Natural killer cell treated with Interleukin-12 subunit alpha and Interleukin-12 subunit beta and Interleukin-15 and Interleukin-18, amount 100 ng/mL, for 72 hours (primary cell): ENCODE measurements at regions not wholly inside any gene's neighbourhood (a gene's known extent, or its start where the extent isn't known, plus 50 kb on each side); places are given as distances from the start of the nearest gene placed in this dataset.

Experiments
- ATAC-seq, 2 donors: fragments of 150-1000 bp; cut with Tn5 transposase in 1 of 2; sonication (Bioruptor Pico), chemical (Tn5 transposase) in 1 of 2; 2 replicates each; pipeline ENCODE4 v1.10.0; 2021
- DNase-seq: peaks from one replicate; pipeline ENCODE4 v3.0.0; 2022; ENCODE audit warnings: low spot score
- H3K27ac Mint-ChIP-seq, 2 donors: 1 replicate in 1 of 2; 2 replicates in 1 of 2; pipeline ENCODE4 v1.8.0; 2022; ENCODE audit warnings: mixed read lengths in 2 of 2, mild to moderate bottlenecking in 1 of 2, moderate library complexity in 1 of 2
- H3K27me3 Mint-ChIP-seq, 2 donors: 1 replicate in 1 of 2; 2 replicates in 1 of 2; pipeline ENCODE4 v1.8.0; 2022; ENCODE audit warnings: mixed read lengths in 2 of 2
- H3K36me3 Mint-ChIP-seq: one replicate; pipeline ENCODE4 v1.8.0; 2022; ENCODE audit warnings: mixed read lengths
- H3K4me1 Mint-ChIP-seq, 2 donors: 1 replicate in 1 of 2; 2 replicates in 1 of 2; pipeline ENCODE4 v1.8.0; 2022; ENCODE audit warnings: low read depth in 2 of 2, mixed read lengths in 2 of 2, mild to moderate bottlenecking in 1 of 2
- H3K4me3 Mint-ChIP-seq: one replicate; pipeline ENCODE4 v1.8.0; 2022; ENCODE audit warnings: mixed read lengths
- H3K9me3 Mint-ChIP-seq: 2 replicates; pipeline ENCODE4 v1.8.0; 2022; ENCODE audit warnings: mixed read lengths

DNA sequence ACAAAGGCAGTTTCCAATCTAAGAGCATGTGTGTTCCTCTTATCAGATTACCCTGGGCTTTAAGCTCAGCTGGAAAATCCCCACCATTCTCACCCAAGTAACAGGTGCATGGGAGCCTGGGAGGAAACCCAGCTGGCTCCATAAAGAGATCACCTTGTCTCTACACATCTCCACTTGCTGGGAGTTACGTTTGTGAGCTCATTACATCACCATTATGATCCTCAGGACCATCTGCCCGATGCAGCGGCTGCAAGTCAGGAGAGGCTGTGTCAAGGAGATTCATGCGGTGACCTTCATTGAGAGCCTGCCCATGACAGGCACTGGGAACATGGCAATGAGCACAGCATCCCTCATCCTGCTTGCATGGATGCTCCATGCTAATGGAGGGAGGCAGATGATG is 618.0 kb downstream of the NPHP4 start:
- no peak for ATAC-seq
- Mint-ChIP-seq H3K4me1 (peaks cover 5 to 9% of the 10 kb centered on the region in 2 donors), H3K27me3 (peaks cover 0 to 13% of the 10 kb centered on the region in 2 donors), H3K9me3 (no peaks in the 10 kb centered on the region), H3K27ac (no peak overlapping the region), H3K4me3 (no peak overlapping the region), H3K36me3 (no peaks in the 10 kb centered on the region)
- no peak for DNase-seq

DNA sequence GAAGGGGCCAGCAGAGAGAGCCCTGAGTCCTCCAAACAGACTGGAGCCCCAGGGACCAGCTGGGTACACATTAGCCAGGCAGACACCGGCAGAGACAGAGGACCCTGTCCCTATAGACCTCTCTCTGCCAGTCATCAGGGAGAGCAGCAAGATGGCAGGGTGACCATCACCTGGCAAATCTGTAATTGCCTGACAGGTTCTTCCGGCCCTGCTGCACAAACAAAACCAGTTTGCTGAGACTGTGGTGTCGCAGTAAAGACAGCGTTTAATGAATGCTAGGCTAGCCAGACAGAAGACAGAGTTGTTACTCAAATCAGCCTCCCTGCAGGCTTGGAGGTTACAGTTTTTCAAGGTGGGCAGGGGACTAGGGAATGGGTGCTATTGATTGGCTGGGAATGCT is 618.9 kb downstream of the NPHP4 start:
- Mint-ChIP-seq H3K9me3 (no peaks in the 10 kb centered on the region), H3K4me3 (no peak overlapping the region), H3K27ac (no peak overlapping the region), H3K27me3 (peaks cover 0 to 10% of the 10 kb centered on the region in 2 donors), H3K36me3 (no peaks in the 10 kb centered on the region), H3K4me1 (peaks cover 5 to 9% of the 10 kb centered on the region in 2 donors)
- DNase-seq (no peak), ATAC-seq (no peak)

DNA sequence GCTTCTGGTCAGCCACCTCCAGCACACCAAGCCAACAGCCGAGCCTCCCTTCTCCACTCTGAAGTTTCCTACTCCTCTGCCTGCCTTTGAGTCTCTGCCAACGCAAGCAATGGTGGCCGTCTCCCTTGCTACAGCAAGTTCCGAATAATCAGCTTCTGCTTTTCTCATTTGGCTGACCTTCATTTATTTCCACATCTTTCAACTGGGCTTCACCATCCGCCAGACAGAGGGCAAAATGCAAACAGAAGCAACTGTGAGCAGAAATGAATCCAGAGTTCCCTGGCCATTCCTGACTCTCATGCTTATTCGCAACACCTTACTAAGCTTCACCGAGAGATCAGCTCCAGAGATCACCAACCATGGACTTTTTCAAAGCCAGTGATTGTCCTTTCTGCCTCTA is 621.0 kb downstream of the NPHP4 start:
- Mint-ChIP-seq H3K36me3 (no peaks in the 10 kb centered on the region), H3K4me3 (no peak overlapping the region), H3K27ac (no peak overlapping the region), H3K4me1 (peaks cover 5 to 9% of the 10 kb centered on the region in 2 donors), H3K27me3 (peaks cover 0 to 9% of the 10 kb centered on the region in 2 donors), H3K9me3 (no peaks in the 10 kb centered on the region)
- no peak for DNase-seq
- no peak for ATAC-seq

DNA sequence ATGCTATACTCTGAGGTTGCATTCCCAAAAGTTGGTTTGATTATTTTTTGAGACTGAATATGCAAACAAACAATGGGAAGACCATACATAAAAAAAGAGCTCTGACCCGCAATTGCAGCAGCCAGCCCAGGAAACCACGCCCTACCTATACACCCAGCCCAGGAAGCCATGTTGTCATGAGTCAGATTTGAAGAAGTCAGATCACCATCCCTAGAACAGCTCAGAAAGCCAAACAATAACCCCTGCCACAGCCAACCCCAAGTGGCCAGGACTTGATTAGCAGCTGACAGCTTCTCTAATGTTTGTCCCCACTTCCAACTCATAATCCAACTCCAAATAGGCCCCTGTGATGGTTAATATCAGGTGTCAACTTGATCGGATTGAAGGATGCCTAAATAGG is 621.9 kb downstream of the NPHP4 start:
- Mint-ChIP-seq H3K4me1 (peaks cover 5 to 9% of the 10 kb centered on the region in 2 donors), H3K4me3 (no peak overlapping the region), H3K9me3 (no peaks in the 10 kb centered on the region), H3K27ac (no peak overlapping the region), H3K27me3 (peaks cover 0 to 13% of the 10 kb centered on the region in 2 donors), H3K36me3 (no peaks in the 10 kb centered on the region)
- DNase-seq = no peak
- ATAC-seq = peak in 1 of 2 donors; percentile 60

DNA sequence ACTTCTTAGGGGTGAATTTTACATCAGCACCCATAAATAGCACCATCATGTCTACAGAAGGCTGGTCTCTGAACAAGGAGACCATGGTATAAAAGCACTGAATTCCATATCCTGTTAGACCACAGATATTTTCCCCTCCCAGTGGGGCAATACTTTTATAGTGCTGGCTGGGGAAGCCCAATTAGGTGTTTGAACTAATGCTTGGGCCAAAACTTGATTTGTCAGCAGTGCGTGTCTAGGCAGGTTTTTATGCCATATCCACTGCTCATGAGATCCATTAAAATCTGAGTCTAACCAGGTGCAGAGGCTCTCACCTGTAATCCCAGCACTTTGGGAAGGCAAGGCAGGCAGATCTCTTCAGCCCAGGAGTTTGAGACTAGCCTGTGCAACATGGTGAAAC is 623.0 kb downstream of the NPHP4 start:
- no peak overlapping the region for H3K4me3 Mint-ChIP-seq
- H3K4me1 Mint-ChIP-seq = peaks cover 5 to 9% of the 10 kb centered on the region in 2 donors
- H3K9me3 Mint-ChIP-seq = no peaks in the 10 kb centered on the region
- DNase-seq (no peak), ATAC-seq (no peak)
- no peak overlapping the region for H3K27ac Mint-ChIP-seq
- H3K27me3 Mint-ChIP-seq = peaks cover 11 to 19% of the 10 kb centered on the region in 2 donors
- H3K36me3 Mint-ChIP-seq = no peaks in the 10 kb centered on the region

DNA sequence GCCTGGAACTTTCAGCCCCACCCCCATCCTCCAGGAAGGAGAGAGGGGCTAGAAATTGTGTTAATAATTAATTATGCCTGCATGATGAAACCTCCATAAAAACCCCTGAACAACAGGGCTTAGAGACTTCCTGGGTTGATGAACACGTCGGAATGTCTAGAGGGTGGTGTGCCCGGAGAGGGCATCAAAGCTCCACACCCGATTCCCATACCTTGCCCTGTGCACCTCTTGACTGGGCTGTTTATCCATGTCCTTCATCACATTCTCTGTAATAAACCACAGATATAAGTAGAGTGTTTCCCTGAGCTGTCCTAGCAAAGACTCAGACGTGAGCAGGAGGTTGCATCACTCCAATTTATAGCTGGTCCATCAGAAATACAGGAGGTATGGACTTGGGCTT is 624.0 kb downstream of the NPHP4 start:
- H3K36me3 Mint-ChIP-seq = no peaks in the 10 kb centered on the region
- no peak overlapping the region for H3K27ac Mint-ChIP-seq
- H3K4me1 Mint-ChIP-seq = peaks cover 5 to 9% of the 10 kb centered on the region in 2 donors
- no peaks in the 10 kb centered on the region for H3K9me3 Mint-ChIP-seq
- no peak for ATAC-seq
- peaks cover 11 to 19% of the 10 kb centered on the region in 2 donors for H3K27me3 Mint-ChIP-seq
- DNase-seq = no peak
- H3K4me3 Mint-ChIP-seq = no peak overlapping the region

DNA sequence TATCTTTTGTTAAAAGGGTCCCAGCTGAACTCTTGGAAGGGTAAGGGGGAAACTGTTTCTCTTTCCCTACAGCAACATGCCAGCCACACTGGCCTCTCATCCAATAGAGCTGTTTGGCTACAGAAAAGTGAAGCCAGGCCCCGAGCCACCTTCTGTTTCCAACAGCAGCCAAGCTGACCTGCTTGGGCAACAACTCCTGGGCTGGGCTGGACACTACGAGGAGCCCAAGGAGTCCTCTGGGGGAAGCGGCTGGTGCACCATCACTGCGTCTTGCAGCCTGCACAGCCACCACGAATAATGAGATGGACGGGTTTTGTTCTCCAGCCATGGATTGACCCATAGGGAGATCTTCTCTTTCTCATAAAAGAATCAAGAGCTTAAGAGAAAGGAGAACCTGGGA is 624.9 kb downstream of the NPHP4 start:
- ATAC-seq (no peak), DNase-seq (no peak)
- Mint-ChIP-seq H3K4me1 (peaks cover 5 to 9% of the 10 kb centered on the region in 2 donors), H3K36me3 (no peaks in the 10 kb centered on the region), H3K27ac (no peak overlapping the region), H3K27me3 (peaks cover 11 to 19% of the 10 kb centered on the region in 2 donors), H3K4me3 (no peak overlapping the region), H3K9me3 (no peaks in the 10 kb centered on the region)

DNA sequence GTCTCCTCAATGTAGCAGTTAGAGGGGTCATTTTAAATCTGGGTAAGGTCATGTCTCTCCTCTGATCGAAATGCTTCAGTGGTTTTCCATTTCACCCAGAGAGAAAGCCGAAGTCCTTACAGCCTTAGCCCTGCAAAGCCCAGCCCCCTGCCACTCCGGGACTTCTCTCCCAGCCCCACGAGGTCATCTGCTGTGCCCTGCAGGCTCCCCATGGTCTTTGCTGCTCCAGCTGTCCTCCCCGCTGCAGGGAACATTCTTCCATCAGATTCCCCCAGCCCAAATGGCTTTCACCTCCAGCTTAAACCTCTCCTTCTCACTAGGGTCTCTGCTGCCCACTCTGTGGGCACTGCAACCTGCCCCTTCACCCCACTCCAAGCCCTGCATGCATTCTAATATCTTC is 626.5 kb downstream of the NPHP4 start:
- no peak for ATAC-seq
- no peaks in the 10 kb centered on the region for H3K9me3 Mint-ChIP-seq
- H3K27ac Mint-ChIP-seq = no peak overlapping the region
- no peaks in the 10 kb centered on the region for H3K36me3 Mint-ChIP-seq
- peaks cover 5 to 8% of the 10 kb centered on the region in 2 donors for H3K4me1 Mint-ChIP-seq
- no peak overlapping the region for H3K4me3 Mint-ChIP-seq
- DNase-seq = no peak
- peaks cover 11% of the 10 kb centered on the region in 2 donors for H3K27me3 Mint-ChIP-seq

DNA sequence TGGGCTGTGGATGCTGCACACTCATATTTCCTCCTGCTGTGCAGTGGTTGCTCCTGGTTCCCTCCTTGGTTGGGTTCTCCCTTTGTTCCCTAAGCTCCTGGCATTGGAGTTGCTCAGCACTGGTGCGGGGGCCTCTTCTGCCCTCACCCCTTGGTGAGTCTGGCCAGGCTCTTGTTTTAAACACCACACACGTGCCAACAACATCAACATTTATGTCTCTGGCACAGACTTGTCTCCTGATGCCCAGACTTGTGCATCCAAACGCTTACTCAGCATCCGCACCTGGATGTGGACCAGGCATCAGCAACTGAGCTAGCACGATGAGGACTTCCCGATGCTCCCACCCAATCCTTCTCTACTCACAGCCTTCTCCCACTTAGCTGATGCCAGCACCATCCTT is 627.6 kb downstream of the NPHP4 start:
- Mint-ChIP-seq H3K4me1 (no peaks in the 10 kb centered on the region), H3K27me3 (peaks cover 11% of the 10 kb centered on the region in 2 donors), H3K27ac (no peak overlapping the region), H3K4me3 (no peak overlapping the region), H3K9me3 (no peaks in the 10 kb centered on the region), H3K36me3 (peaks cover 2% of the 10 kb centered on the region)
- DNase-seq (no peak), ATAC-seq (no peak)

DNA sequence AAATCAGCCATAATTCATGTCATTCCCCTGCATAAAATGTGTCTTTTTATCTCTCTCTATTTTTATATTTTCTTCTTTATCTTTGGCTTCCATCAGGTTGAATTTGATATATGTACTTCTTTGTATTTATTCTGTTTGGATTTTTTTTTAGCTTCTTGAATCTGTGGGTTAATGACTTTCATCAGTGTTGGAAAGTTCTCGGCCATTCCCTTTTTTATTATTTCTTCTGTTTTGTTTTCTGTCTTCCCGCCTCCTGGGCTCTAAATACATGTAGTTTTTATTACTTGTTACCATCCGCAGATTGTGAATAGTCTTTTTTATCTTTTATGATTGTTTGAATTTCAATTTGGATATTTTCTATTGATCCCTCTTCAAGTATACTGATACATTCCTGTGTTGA is 637.5 kb downstream of the NPHP4 start:
- Mint-ChIP-seq H3K4me3 (no peak overlapping the region), H3K4me1 (no peaks in the 10 kb centered on the region), H3K27me3 (peaks cover 5 to 24% of the 10 kb centered on the region in 2 donors), H3K27ac (no peak overlapping the region), H3K9me3 (peaks cover 4% of the 10 kb centered on the region), H3K36me3 (peaks cover 7% of the 10 kb centered on the region)
- ATAC-seq = no peak
- DNase-seq = no peak

DNA sequence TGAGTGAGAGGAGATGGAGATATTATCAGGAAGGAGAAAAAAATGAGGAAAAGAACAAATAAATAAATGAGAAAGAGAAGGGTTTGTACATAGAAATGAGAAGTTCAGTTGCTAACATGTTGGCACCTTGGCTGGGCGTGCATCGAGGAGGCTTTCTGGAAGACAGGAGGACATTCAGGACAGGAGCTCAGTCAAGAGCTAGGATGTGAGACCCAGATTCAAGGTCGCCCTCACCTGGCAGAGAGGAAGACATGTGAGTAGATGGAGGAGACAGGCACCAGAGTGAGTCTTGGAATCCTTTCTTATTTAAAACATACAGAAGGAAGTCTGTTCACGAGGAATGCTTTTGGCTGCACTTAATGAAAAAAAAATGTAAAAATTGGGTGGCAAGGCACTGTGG is 640.9 kb downstream of the NPHP4 start:
- ATAC-seq = no peak
- no peak for DNase-seq
- peaks cover 6 to 23% of the 10 kb centered on the region in 2 donors for H3K27me3 Mint-ChIP-seq
- H3K4me1 Mint-ChIP-seq = no peaks in the 10 kb centered on the region
- H3K9me3 Mint-ChIP-seq = peaks cover 4% of the 10 kb centered on the region
- H3K36me3 Mint-ChIP-seq = peaks cover 4% of the 10 kb centered on the region
- no peak overlapping the region for H3K4me3 Mint-ChIP-seq
- no peak overlapping the region for H3K27ac Mint-ChIP-seq

DNA sequence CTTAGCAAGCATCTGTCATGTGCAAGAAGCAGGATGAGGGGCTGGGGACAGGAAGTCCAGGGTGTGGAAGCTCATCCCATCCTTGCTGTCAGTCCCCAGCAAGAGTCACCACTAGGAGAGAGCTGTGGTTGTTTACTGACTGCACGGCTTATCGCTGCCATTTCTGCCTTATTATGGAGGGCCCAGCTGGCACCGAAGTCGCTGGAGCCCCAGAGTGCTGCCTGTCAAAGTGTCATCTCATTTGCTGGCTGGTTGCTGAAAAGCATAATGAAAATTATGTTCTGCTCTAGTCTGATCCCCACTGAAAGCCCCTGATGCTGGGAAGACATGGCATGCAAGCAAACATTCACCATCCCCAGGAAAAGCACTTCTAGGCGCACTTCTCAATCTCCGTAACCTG is 642.7 kb downstream of the NPHP4 start:
- no peak overlapping the region for H3K4me3 Mint-ChIP-seq
- no peak for DNase-seq
- no peaks in the 10 kb centered on the region for H3K4me1 Mint-ChIP-seq
- H3K27me3 Mint-ChIP-seq = peaks cover 3 to 12% of the 10 kb centered on the region in 2 donors
- ATAC-seq = no peak
- no peaks in the 10 kb centered on the region for H3K9me3 Mint-ChIP-seq
- no peak overlapping the region for H3K27ac Mint-ChIP-seq
- H3K36me3 Mint-ChIP-seq = no peaks in the 10 kb centered on the region

DNA sequence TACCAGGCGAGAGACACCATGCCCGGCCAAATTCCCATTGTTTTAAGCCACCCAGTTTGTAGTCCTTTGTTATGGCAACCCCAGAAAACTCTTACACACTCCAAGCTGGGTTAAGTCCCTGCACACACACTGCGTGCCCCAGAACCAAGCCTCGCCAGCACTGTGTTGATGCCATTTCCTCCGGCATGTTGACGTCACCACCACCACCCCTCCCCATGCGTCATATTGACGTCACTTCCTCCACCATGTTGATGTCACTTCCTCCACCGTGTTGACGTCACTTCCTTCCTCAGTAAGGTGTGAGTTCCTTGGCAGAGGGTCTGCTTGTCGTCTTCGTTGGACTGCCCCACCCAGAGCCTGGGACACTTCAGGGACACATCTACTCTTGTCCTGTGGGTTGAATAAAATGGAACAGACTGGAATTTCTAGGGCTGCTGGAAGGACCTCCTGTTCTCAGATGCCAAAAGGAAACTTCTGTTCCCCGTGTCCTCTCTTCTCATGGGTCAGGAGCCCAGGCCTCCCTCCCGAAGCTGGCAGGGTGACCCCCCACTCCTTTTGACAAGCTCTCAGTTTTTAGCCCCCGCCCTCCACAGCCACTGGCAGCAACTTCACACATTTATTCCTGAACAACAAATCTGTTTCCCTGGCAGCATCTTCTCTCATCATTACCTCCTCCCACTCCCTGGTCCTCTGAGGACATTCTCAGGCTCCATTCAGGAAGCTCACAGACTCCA is 643.3 kb downstream of the NPHP4 start:
- Mint-ChIP-seq H3K4me1 (no peaks in the 10 kb centered on the region), H3K9me3 (no peaks in the 10 kb centered on the region), H3K36me3 (no peaks in the 10 kb centered on the region), H3K4me3 (no peak overlapping the region), H3K27me3 (peaks cover 3 to 10% of the 10 kb centered on the region in 2 donors), H3K27ac (no peak overlapping the region)
- no peak for ATAC-seq
- no peak for DNase-seq

DNA sequence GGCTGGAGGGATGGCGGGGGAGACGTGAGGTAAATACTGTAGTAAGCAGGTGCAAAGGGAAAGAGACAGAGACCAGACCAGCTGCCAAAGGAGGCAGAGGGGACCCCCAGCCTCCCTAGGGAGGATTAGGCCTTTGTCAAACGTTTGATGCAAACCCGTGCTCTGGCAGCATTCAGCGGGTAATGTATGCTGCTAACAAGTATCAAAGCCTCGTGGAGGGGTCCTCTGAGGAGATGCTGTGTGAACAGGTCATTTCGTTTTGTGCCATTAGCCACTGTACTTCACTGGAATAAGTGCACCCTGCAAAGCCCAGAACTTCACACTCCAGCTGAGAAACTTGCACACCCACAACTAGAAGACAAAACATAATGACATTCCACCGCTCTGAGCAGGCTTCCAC is 644.5 kb downstream of the NPHP4 start:
- H3K27me3 Mint-ChIP-seq = peaks cover 3 to 5% of the 10 kb centered on the region in 2 donors
- no peaks in the 10 kb centered on the region for H3K36me3 Mint-ChIP-seq
- no peak for DNase-seq
- H3K27ac Mint-ChIP-seq = no peak overlapping the region
- no peaks in the 10 kb centered on the region for H3K4me1 Mint-ChIP-seq
- no peak overlapping the region for H3K4me3 Mint-ChIP-seq
- no peaks in the 10 kb centered on the region for H3K9me3 Mint-ChIP-seq
- no peak for ATAC-seq

DNA sequence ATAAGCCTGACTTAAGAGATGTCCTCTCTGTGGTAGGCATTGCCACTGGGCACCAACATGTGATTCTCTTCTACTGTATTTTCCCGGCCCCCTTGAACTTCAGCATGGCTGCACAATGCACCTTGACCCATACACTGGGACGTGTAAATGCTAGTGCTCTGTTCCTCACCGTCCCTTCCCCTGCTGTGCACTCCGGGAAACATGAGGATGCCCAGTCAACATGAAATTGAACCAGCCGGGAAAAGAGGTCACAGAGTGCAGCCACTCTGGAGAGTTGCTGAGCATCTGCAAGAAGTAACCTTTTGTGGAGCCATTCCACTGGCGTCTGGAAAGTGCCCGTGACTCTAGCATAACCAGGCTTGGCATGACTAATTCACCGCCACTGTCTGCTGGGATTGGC is 646.7 kb downstream of the NPHP4 start:
- no peaks in the 10 kb centered on the region for H3K4me1 Mint-ChIP-seq
- ATAC-seq = no peak

More for the DNA sequence above, 646.7 kb downstream of the NPHP4 start:
- no peak for DNase-seq
- no peaks in the 10 kb centered on the region for H3K9me3 Mint-ChIP-seq
- H3K36me3 Mint-ChIP-seq = no peaks in the 10 kb centered on the region
- H3K27me3 Mint-ChIP-seq = peaks cover 5 to 7% of the 10 kb centered on the region in 2 donors
- H3K4me3 Mint-ChIP-seq = no peak overlapping the region
- H3K27ac Mint-ChIP-seq = no peak overlapping the region
